Chondrocyte (in vitro differentiated cells): ENCODE measurements at regions not wholly inside any gene's neighbourhood (a gene's known extent, or its start where the extent isn't known, plus 50 kb on each side); places are given as distances from the start of the nearest gene placed in this dataset.

Source experiments
- DNase-seq: peaks from one replicate; pipeline ENCODE4 v3.0.0; 2021; ENCODE audit warnings: mixed read lengths, low spot score
- H3K27ac Mint-ChIP-seq: one replicate; pipeline ENCODE4 v1.8.0; 2021; ENCODE audit warnings: mild to moderate bottlenecking, moderate library complexity, mixed read lengths; ENCODE audit not compliant: unreplicated experiment
- H3K27me3 Mint-ChIP-seq: 2 replicates; pipeline ENCODE4 v1.8.0; 2021; ENCODE audit warnings: low read depth, mixed read lengths
- H3K36me3 Mint-ChIP-seq: 2 replicates; pipeline ENCODE4 v1.8.0; 2021; ENCODE audit warnings: low read depth, mixed read lengths
- H3K4me1 Mint-ChIP-seq: 2 replicates; pipeline ENCODE4 v1.8.0; 2021; ENCODE audit warnings: low read depth, mild to moderate bottlenecking, mixed read lengths
- H3K4me3 Mint-ChIP-seq: one replicate; pipeline ENCODE4 v1.8.0; 2021; ENCODE audit warnings: mild to moderate bottlenecking, moderate library complexity, mixed read lengths; ENCODE audit not compliant: unreplicated experiment
- H3K9me3 Mint-ChIP-seq: 2 replicates; pipeline ENCODE4 v1.8.0; 2021; ENCODE audit warnings: low read depth, mixed read lengths
- CTCF ChIP-seq: fragments of 200-600 bp; sonication (generic); IDR thresholded peaks from 2 replicates; pipeline ENCODE4 v1.5.0; 2021; ENCODE audit warnings: antibody characterized with exemption, mild to moderate bottlenecking, moderate library complexity

- no peak overlapping the region for H3K4me3 Mint-ChIP-seq
- peak overlapping the region; percentile 45 for H3K27ac Mint-ChIP-seq
Measured at GRCh38 chr2:196249860-196250259, 78.5 kb upstream of the STK17B start.

GRCh38 chr2:196251132-196251531 lies 79.8 kb upstream of the STK17B start:
- no peaks in the 10 kb centered on the region for H3K27me3 Mint-ChIP-seq
- peaks cover 29% of the 10 kb centered on the region for H3K36me3 Mint-ChIP-seq

More at GRCh38 chr2:196249860-196250259, 78.5 kb upstream of the STK17B start:
- no peak for DNase-seq
- Mint-ChIP-seq H3K27me3 (no peaks in the 10 kb centered on the region), H3K4me1 (peaks cover 57% of the 10 kb centered on the region), H3K36me3 (peaks cover 29% of the 10 kb centered on the region), H3K9me3 (peaks cover 2% of the 10 kb centered on the region)
- TF ChIP-seq CTCF: no peak

GRCh38 chr2:196252408-196253115 lies 81.2 kb upstream of the STK17B start:
- Mint-ChIP-seq H3K36me3 (peaks cover 35% of the 10 kb centered on the region), H3K9me3 (no peaks in the 10 kb centered on the region), H3K4me1 (peaks cover 35% of the 10 kb centered on the region), H3K27ac (no peak overlapping the region), H3K4me3 (no peak overlapping the region), H3K27me3 (no peaks in the 10 kb centered on the region)
- DNase-seq: no peak
- no peak for TF ChIP-seq CTCF

More at GRCh38 chr2:196251132-196251531, 79.8 kb upstream of the STK17B start:
- TF ChIP-seq CTCF: no peak
- H3K9me3 Mint-ChIP-seq: peaks cover under 1% of the 10 kb centered on the region
- DNase-seq: no peak
- H3K4me1 Mint-ChIP-seq: peaks cover 44% of the 10 kb centered on the region
- peak overlapping the region; percentile 67 for H3K27ac Mint-ChIP-seq
- H3K4me3 Mint-ChIP-seq: no peak overlapping the region

- DNase-seq: no peak
Measured at GRCh38 chr2:196253116-196253480, 81.7 kb upstream of the STK17B start.

GRCh38 chr2:196256585-196256984 lies 85.2 kb upstream of the STK17B start:
- Mint-ChIP-seq H3K36me3 (peaks cover 31% of the 10 kb centered on the region), H3K4me1 (peaks cover 10% of the 10 kb centered on the region), H3K27ac (no peak overlapping the region), H3K27me3 (no peaks in the 10 kb centered on the region), H3K4me3 (no peak overlapping the region), H3K9me3 (no peaks in the 10 kb centered on the region)
- no peak for TF ChIP-seq CTCF
- DNase-seq: no peak

More at GRCh38 chr2:196253116-196253480, 81.7 kb upstream of the STK17B start:
- Mint-ChIP-seq H3K9me3 (no peaks in the 10 kb centered on the region), H3K4me3 (no peak overlapping the region), H3K4me1 (peaks cover 30% of the 10 kb centered on the region), H3K27ac (no peak overlapping the region), H3K27me3 (no peaks in the 10 kb centered on the region), H3K36me3 (peaks cover 37% of the 10 kb centered on the region)
- no peak for TF ChIP-seq CTCF
